ENCODE measurements at regions not wholly inside any gene's neighbourhood (a gene's known extent, or its start where the extent isn't known, plus 50 kb on each side); places are given as distances from the start of the nearest gene placed in this dataset.

- no peak for DNase-seq (ENCODE audit: low spot score)
- TF ChIP-seq CTCF (IDR thresholded peaks at IDR 0.05) (no peak), POLR2A (IDR thresholded peaks at IDR 0.05) (no peak), POLR2AphosphoS5 (IDR thresholded peaks at IDR 0.05) (no peak)
- 97% methylated on average over 2 of the region's 2 CpGs for WGBS
Observed at GRCh38 chr9:89790542-89791109, 185.8 kb downstream of the GADD45G start.

GRCh38 chr9:89791754-89792153 is 186.9 kb downstream of the GADD45G start:
- H3K4me3 ChIP-seq = no peak overlapping the region
- H3K27me3 ChIP-seq (replicated peaks; ENCODE audit: insufficient read depth) = no peaks in the 10 kb centered on the region
- intact Hi-C loops (cut with DNase I) = no loop called here
- WGBS = 86% methylated on average over 8 of the region's 8 CpGs
- no peak overlapping the region for H3K27ac ChIP-seq
- no peaks in the 10 kb centered on the region for H3K36me3 ChIP-seq
- DNase-seq (ENCODE audit: low spot score) = no peak
- H3K9me3 ChIP-seq = no peaks in the 10 kb centered on the region
- no peaks in the 10 kb centered on the region for H3K4me1 ChIP-seq (replicated peaks)
- no peak for TF ChIP-seq POLR2A (IDR thresholded peaks at IDR 0.05)
- no peak for TF ChIP-seq CTCF (IDR thresholded peaks at IDR 0.05)
- TF ChIP-seq POLR2AphosphoS5 (IDR thresholded peaks at IDR 0.05) = no peak

More at GRCh38 chr9:89790542-89791109, 185.8 kb downstream of the GADD45G start:
- intact Hi-C loops (cut with DNase I) = no loop called here
- no peaks in the 10 kb centered on the region for H3K27me3 ChIP-seq (replicated peaks; ENCODE audit: insufficient read depth)
- H3K27ac ChIP-seq = no peak overlapping the region
- no peak overlapping the region for H3K4me3 ChIP-seq
- no peaks in the 10 kb centered on the region for H3K4me1 ChIP-seq (replicated peaks)
- H3K9me3 ChIP-seq = no peaks in the 10 kb centered on the region
- no peaks in the 10 kb centered on the region for H3K36me3 ChIP-seq

GRCh38 chr9:89792189-89793123 is 187.6 kb downstream of the GADD45G start:
- Histone ChIP-seq H3K27me3 (replicated peaks; ENCODE audit: insufficient read depth) (no peaks in the 10 kb centered on the region), H3K36me3 (no peaks in the 10 kb centered on the region), H3K4me3 (no peak overlapping the region), H3K9me3 (no peaks in the 10 kb centered on the region), H3K27ac (no peak overlapping the region), H3K4me1 (replicated peaks) (no peaks in the 10 kb centered on the region)
- intact Hi-C loops (cut with DNase I) = no loop called here
- 89% methylated on average over 12 of the region's 12 CpGs for WGBS
- TF ChIP-seq POLR2AphosphoS5 (IDR thresholded peaks at IDR 0.05) (no peak), CTCF (IDR thresholded peaks at IDR 0.05) (no peak), POLR2A (IDR thresholded peaks at IDR 0.05) (no peak)
- no peak for DNase-seq (ENCODE audit: low spot score)

GRCh38 chr9:89793124-89793495 is 188.3 kb downstream of the GADD45G start:
- Histone ChIP-seq H3K4me3 (no peak overlapping the region), H3K27ac (no peak overlapping the region), H3K9me3 (no peaks in the 10 kb centered on the region), H3K27me3 (replicated peaks; ENCODE audit: insufficient read depth) (no peaks in the 10 kb centered on the region), H3K36me3 (no peaks in the 10 kb centered on the region), H3K4me1 (replicated peaks) (no peaks in the 10 kb centered on the region)
- no peak for TF ChIP-seq POLR2A (IDR thresholded peaks at IDR 0.05)
- TF ChIP-seq POLR2AphosphoS5 (IDR thresholded peaks at IDR 0.05) = no peak
- TF ChIP-seq CTCF (IDR thresholded peaks at IDR 0.05) = no peak
- 91% methylated on average over 5 of the region's 5 CpGs for WGBS
- intact Hi-C loops (cut with DNase I) = no loop called here
- no peak for DNase-seq (ENCODE audit: low spot score)
